ELR (cell line): ENCODE measurements at regions not wholly inside any gene's neighbourhood (a gene's known extent, or its start where the extent isn't known, plus 50 kb on each side); places are given as distances from the start of the nearest gene placed in this dataset.
A peak's percentile ranks its signal among the peaks of the same experiment; 100 is the strongest.

ENCODE experiments used
- DNase-seq: peaks from one replicate; pipeline ENCODE4 v3.0.0-alpha.2; 2015; ENCODE audit warnings: low read depth

- DNase-seq, result no peak
Observed at GRCh38 chr13:29903543-29903942, 53.1 kb upstream of the UBL3 start.

- no peak for DNase-seq
Observed at GRCh38 chr13:29902632-29903305, 52.4 kb upstream of the UBL3 start.

GRCh38 chr13:29901710-29902631 lies 51.6 kb upstream of the UBL3 start:
- peak; percentile 92 for DNase-seq
